Activated naive CD4-positive, alpha-beta T cell treated with anti-CD3 and anti-CD28 coated beads, Interleukin-2, amount 50 U/mL, for 24 hours (primary cell): ENCODE measurements at regions not wholly inside any gene's neighbourhood (a gene's known extent, or its start where the extent isn't known, plus 50 kb on each side); places are given as distances from the start of the nearest gene placed in this dataset.
"Not testable (repeated sequence)": the region's sequence is repeated elsewhere in the genome, so short reads cannot be mapped to it uniquely, and the experiment has no call there.

Source experiments
- H3K27ac Mint-ChIP-seq: one replicate; pipeline ENCODE4 v1.8.0; 2021; ENCODE audit warnings: mild to moderate bottlenecking, mixed read lengths
- H3K27me3 Mint-ChIP-seq: one replicate; pipeline ENCODE4 v1.8.0; 2021; ENCODE audit warnings: mixed read lengths
- H3K36me3 Mint-ChIP-seq: one replicate; pipeline ENCODE4 v1.8.0; 2021; ENCODE audit warnings: mixed read lengths
- H3K4me1 Mint-ChIP-seq: one replicate; pipeline ENCODE4 v1.8.0; 2021; ENCODE audit warnings: mixed read lengths
- H3K4me3 Mint-ChIP-seq: one replicate; pipeline ENCODE4 v1.8.0; 2021; ENCODE audit warnings: mild to moderate bottlenecking, mixed read lengths
- H3K9me3 Mint-ChIP-seq: one replicate; pipeline ENCODE4 v1.8.0; 2021; ENCODE audit warnings: mixed read lengths

- peaks cover 3% of the 10 kb centered on the region for H3K4me1 Mint-ChIP-seq
- no peak overlapping the region for H3K4me3 Mint-ChIP-seq
- no peak overlapping the region for H3K27ac Mint-ChIP-seq
- no peaks in the 10 kb centered on the region for H3K27me3 Mint-ChIP-seq
- H3K9me3 Mint-ChIP-seq: no peaks in the 10 kb centered on the region
- no peaks in the 10 kb centered on the region for H3K36me3 Mint-ChIP-seq
Observed at GRCh38 chr12:131471946-131472732, 238.8 kb upstream of the SFSWAP start.

GRCh38 chr12:131473261-131473660, 237.6 kb upstream of the SFSWAP start:
- Mint-ChIP-seq H3K27ac (no peak overlapping the region), H3K36me3 (no peaks in the 10 kb centered on the region), H3K27me3 (no peaks in the 10 kb centered on the region), H3K4me1 (peaks cover 3% of the 10 kb centered on the region), H3K9me3 (no peaks in the 10 kb centered on the region), H3K4me3 (no peak overlapping the region)

- no peaks in the 10 kb centered on the region for H3K27me3 Mint-ChIP-seq
- H3K36me3 Mint-ChIP-seq: no peaks in the 10 kb centered on the region
- H3K4me3 Mint-ChIP-seq: no peak overlapping the region
- H3K4me1 Mint-ChIP-seq: peaks cover 3% of the 10 kb centered on the region
- H3K27ac Mint-ChIP-seq: no peak overlapping the region
- H3K9me3 Mint-ChIP-seq: no peaks in the 10 kb centered on the region
Observed at GRCh38 chr12:131473741-131474709, 236.9 kb upstream of the SFSWAP start.

- H3K4me1 Mint-ChIP-seq, H3K9me3 Mint-ChIP-seq, H3K36me3 Mint-ChIP-seq, H3K27ac Mint-ChIP-seq, H3K4me3 Mint-ChIP-seq, H3K27me3 Mint-ChIP-seq: not testable (repeated sequence)
Observed at GRCh38 chr12:131475012-131475411, 235.9 kb upstream of the SFSWAP start.

- peaks cover 3% of the 10 kb centered on the region for H3K4me1 Mint-ChIP-seq
- H3K36me3 Mint-ChIP-seq: no peaks in the 10 kb centered on the region
- H3K4me3 Mint-ChIP-seq: no peak overlapping the region
- peaks cover 3% of the 10 kb centered on the region for H3K27me3 Mint-ChIP-seq
- H3K9me3 Mint-ChIP-seq: no peaks in the 10 kb centered on the region
- H3K27ac Mint-ChIP-seq: no peak overlapping the region
Observed at GRCh38 chr12:131477613-131478012, 233.3 kb upstream of the SFSWAP start.

- H3K27ac Mint-ChIP-seq: no peak overlapping the region
- no peaks in the 10 kb centered on the region for H3K36me3 Mint-ChIP-seq
- no peak overlapping the region for H3K4me3 Mint-ChIP-seq
- peaks cover 3% of the 10 kb centered on the region for H3K27me3 Mint-ChIP-seq
- H3K4me1 Mint-ChIP-seq: peaks cover 3% of the 10 kb centered on the region
- H3K9me3 Mint-ChIP-seq: no peaks in the 10 kb centered on the region
Observed at GRCh38 chr12:131478468-131478867, 232.4 kb upstream of the SFSWAP start.

GRCh38 chr12:131482199-131482598, 228.7 kb upstream of the SFSWAP start:
- H3K27me3 Mint-ChIP-seq: peaks cover 3% of the 10 kb centered on the region
- no peaks in the 10 kb centered on the region for H3K9me3 Mint-ChIP-seq
- H3K36me3 Mint-ChIP-seq: no peaks in the 10 kb centered on the region
- no peak overlapping the region for H3K27ac Mint-ChIP-seq
- H3K4me3 Mint-ChIP-seq: no peak overlapping the region
- H3K4me1 Mint-ChIP-seq: no peaks in the 10 kb centered on the region

GRCh38 chr12:131482686-131483085, 228.2 kb upstream of the SFSWAP start:
- Mint-ChIP-seq H3K4me3 (no peak overlapping the region), H3K9me3 (no peaks in the 10 kb centered on the region), H3K36me3 (no peaks in the 10 kb centered on the region), H3K27ac (no peak overlapping the region), H3K27me3 (peaks cover 3% of the 10 kb centered on the region), H3K4me1 (peaks cover 3% of the 10 kb centered on the region)

GRCh38 chr12:131486451-131487230, 224.2 kb upstream of the SFSWAP start:
- H3K27ac Mint-ChIP-seq: no peak overlapping the region
- H3K4me1 Mint-ChIP-seq: peaks cover 4% of the 10 kb centered on the region
- no peaks in the 10 kb centered on the region for H3K36me3 Mint-ChIP-seq
- no peaks in the 10 kb centered on the region for H3K27me3 Mint-ChIP-seq
- no peaks in the 10 kb centered on the region for H3K9me3 Mint-ChIP-seq
- no peak overlapping the region for H3K4me3 Mint-ChIP-seq

- Mint-ChIP-seq H3K36me3 (no peaks in the 10 kb centered on the region), H3K27me3 (no peaks in the 10 kb centered on the region), H3K4me1 (peaks cover 4% of the 10 kb centered on the region), H3K4me3 (no peak overlapping the region), H3K9me3 (no peaks in the 10 kb centered on the region), H3K27ac (no peak overlapping the region)
Observed at GRCh38 chr12:131487388-131488124, 223.3 kb upstream of the SFSWAP start.

GRCh38 chr12:131489718-131490117, 221.2 kb upstream of the SFSWAP start:
- Mint-ChIP-seq H3K4me3 (no peak overlapping the region), H3K27ac (no peak overlapping the region), H3K27me3 (no peaks in the 10 kb centered on the region), H3K9me3 (no peaks in the 10 kb centered on the region), H3K36me3 (no peaks in the 10 kb centered on the region), H3K4me1 (peaks cover 4% of the 10 kb centered on the region)

- Mint-ChIP-seq H3K9me3 (no peaks in the 10 kb centered on the region), H3K4me3 (no peak overlapping the region), H3K4me1 (peaks cover 4% of the 10 kb centered on the region), H3K27ac (no peak overlapping the region), H3K36me3 (no peaks in the 10 kb centered on the region), H3K27me3 (no peaks in the 10 kb centered on the region)
Observed at GRCh38 chr12:131491155-131491554, 219.7 kb upstream of the SFSWAP start.

GRCh38 chr12:131491916-131492490, 218.9 kb upstream of the SFSWAP start:
- Mint-ChIP-seq H3K27me3 (no peaks in the 10 kb centered on the region), H3K36me3 (no peaks in the 10 kb centered on the region), H3K4me3 (no peak overlapping the region), H3K4me1 (peaks cover 4% of the 10 kb centered on the region), H3K9me3 (no peaks in the 10 kb centered on the region), H3K27ac (no peak overlapping the region)

- no peaks in the 10 kb centered on the region for H3K4me1 Mint-ChIP-seq
- no peak overlapping the region for H3K27ac Mint-ChIP-seq
- no peaks in the 10 kb centered on the region for H3K36me3 Mint-ChIP-seq
- no peaks in the 10 kb centered on the region for H3K27me3 Mint-ChIP-seq
- H3K9me3 Mint-ChIP-seq: no peaks in the 10 kb centered on the region
- no peak overlapping the region for H3K4me3 Mint-ChIP-seq
Observed at GRCh38 chr12:131493068-131493826, 217.6 kb upstream of the SFSWAP start.
